Astrocyte of the spinal cord (primary cell): ENCODE measurements at regions not wholly inside any gene's neighbourhood (a gene's known extent, or its start where the extent isn't known, plus 50 kb on each side); places are given as distances from the start of the nearest gene placed in this dataset.

Source experiments
- DNase-seq: peaks from one replicate; pipeline ENCODE4 v3.0.0; 2011; ENCODE audit warnings: low read depth, low spot score
- H3K4me3 ChIP-seq: 2 replicates; pipeline ENCODE4 v1.5.1; 2011; ENCODE audit warnings: low read depth, mild to moderate bottlenecking, low read length, moderate library complexity
- CTCF ChIP-seq: IDR thresholded peaks from 2 replicates; pipeline ENCODE4 v1.5.1; 2012; ENCODE audit warnings: low read depth, mild to moderate bottlenecking, low read length, inconsistent platforms
- in situ Hi-C: cut with HindIII; loops from 2 replicates; pipeline ENCODE4 v1.10.0; 2017; ENCODE audit warnings: low sequenced_read_pairs

GRCh38 chr12:126228936-126229335 is 1163.7 kb downstream of the AACS start:
- DNase-seq, result no peak
- H3K4me3 ChIP-seq, result no peak overlapping the region
- in situ Hi-C loops, result no loop called here
- no peak for TF ChIP-seq CTCF

DNA sequence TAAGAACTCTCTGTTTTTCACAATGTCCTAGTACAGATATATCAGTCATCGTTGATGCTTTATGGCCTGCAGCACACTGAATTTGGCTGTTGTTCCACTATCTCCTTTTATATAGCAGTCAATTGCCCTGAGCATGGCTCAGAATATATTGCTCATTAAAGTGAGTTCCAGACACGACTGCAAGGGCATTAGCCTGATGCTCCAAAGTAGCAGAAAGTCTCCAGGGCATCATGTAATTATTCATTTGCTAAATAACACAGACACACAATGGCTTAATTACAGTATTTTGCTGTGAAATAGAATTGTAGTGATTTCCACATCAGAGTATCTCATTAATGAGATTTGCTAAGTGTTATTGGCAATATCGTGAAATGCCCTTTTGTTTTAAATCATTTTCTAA is 1167.5 kb downstream of the AACS start:
- no peak for TF ChIP-seq CTCF
- in situ Hi-C loops, result no loop called here
- no peak for DNase-seq
- no peak overlapping the region for H3K4me3 ChIP-seq

GRCh38 chr12:126233625-126234024 is 1168.4 kb downstream of the AACS start:
- TF ChIP-seq CTCF, result no peak
- in situ Hi-C loops, result no loop called here
- no peak for DNase-seq
- no peak overlapping the region for H3K4me3 ChIP-seq

GRCh38 chr12:126243814-126244440 is 1178.7 kb downstream of the AACS start:
- DNase-seq, result no peak
- in situ Hi-C loops, result no loop called here
- no peak for TF ChIP-seq CTCF
- H3K4me3 ChIP-seq, result no peak overlapping the region

- TF ChIP-seq CTCF, result no peak
- in situ Hi-C loops, result no loop called here
- DNase-seq, result peak; percentile 7
- H3K4me3 ChIP-seq, result no peak overlapping the region
These were observed 1182.7 kb downstream of the AACS start for GRCh38 chr12:126247936-126248335.

- no peak for TF ChIP-seq CTCF
- peak; percentile 9 for DNase-seq
- in situ Hi-C loops, result no loop called here
These were observed 1183.7 kb downstream of the AACS start for GRCh38 chr12:126248871-126249403.

More at GRCh38 chr12:126248871-126249403, 1183.7 kb downstream of the AACS start:
- H3K4me3 ChIP-seq, result no peak overlapping the region
